SH-SY5Y (cell line): ENCODE measurements at regions not wholly inside any gene's neighbourhood (a gene's known extent, or its start where the extent isn't known, plus 50 kb on each side); places are given as distances from the start of the nearest gene placed in this dataset.

ENCODE experiments used
- GATA2 ChIP-seq: IDR thresholded peaks from 2 replicates; pipeline ENCODE4 v1.6.1; 2011; ENCODE audit warnings: mild to moderate bottlenecking, low read depth, low read length
- GATA3 ChIP-seq: IDR thresholded peaks from 2 replicates; pipeline ENCODE4 v1.6.1; 2011; ENCODE audit warnings: low read depth, mild to moderate bottlenecking, low read length, moderate library complexity

- TF ChIP-seq GATA3: no peak
- TF ChIP-seq GATA2: no peak
Observed at GRCh38 chr12:118472940-118473339, 96.6 kb downstream of the SUDS3 start.
